ENCODE measurements at regions not wholly inside any gene's neighbourhood (a gene's known extent, or its start where the extent isn't known, plus 50 kb on each side); places are given as distances from the start of the nearest gene placed in this dataset.

DNA sequence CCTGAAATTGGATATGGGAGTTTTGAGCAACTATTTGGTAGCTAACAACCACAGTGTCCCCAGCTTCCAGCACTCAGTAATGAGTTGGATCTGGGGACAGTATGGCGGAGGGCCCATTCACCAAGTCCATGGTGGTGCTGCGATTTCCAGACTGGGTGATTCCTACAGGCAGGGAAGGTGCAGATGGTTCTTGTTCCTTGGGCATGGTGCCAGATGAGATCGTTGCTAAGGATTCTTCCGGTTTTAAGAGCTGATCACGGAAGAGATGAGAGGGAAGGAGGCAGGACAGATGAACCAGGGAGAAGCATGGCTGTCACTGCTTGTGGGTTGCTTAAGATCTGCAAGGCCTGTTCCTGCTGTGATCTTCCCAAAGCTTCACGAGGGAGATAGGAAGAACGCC, 380.3 kb downstream of the TCERG1L start:
- Histone ChIP-seq H3K36me3 (no peaks in the 10 kb centered on the region), H3K27ac (no peak overlapping the region), H3K4me1 (ENCODE audit: low read depth) (no peaks in the 10 kb centered on the region), H3K27me3 (no peaks in the 10 kb centered on the region), H3K4me3 (no peak overlapping the region), H3K9me3 (ENCODE audit: low read depth) (no peaks in the 10 kb centered on the region)
- TF ChIP-seq, protein P1, sequence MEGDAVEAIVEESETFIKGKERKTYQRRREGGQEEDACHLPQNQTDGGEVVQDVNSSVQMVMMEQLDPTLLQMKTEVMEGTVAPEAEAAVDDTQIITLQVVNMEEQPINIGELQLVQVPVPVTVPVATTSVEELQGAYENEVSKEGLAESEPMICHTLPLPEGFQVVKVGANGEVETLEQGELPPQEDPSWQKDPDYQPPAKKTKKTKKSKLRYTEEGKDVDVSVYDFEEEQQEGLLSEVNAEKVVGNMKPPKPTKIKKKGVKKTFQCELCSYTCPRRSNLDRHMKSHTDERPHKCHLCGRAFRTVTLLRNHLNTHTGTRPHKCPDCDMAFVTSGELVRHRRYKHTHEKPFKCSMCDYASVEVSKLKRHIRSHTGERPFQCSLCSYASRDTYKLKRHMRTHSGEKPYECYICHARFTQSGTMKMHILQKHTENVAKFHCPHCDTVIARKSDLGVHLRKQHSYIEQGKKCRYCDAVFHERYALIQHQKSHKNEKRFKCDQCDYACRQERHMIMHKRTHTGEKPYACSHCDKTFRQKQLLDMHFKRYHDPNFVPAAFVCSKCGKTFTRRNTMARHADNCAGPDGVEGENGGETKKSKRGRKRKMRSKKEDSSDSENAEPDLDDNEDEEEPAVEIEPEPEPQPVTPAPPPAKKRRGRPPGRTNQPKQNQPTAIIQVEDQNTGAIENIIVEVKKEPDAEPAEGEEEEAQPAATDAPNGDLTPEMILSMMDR (IDR thresholded peaks at IDR 0.05; ENCODE audit: low read depth, low read length): no peak
- no peak for DNase-seq (ENCODE audit: low read depth in 1 of 2, low spot score in 1 of 2)

DNA sequence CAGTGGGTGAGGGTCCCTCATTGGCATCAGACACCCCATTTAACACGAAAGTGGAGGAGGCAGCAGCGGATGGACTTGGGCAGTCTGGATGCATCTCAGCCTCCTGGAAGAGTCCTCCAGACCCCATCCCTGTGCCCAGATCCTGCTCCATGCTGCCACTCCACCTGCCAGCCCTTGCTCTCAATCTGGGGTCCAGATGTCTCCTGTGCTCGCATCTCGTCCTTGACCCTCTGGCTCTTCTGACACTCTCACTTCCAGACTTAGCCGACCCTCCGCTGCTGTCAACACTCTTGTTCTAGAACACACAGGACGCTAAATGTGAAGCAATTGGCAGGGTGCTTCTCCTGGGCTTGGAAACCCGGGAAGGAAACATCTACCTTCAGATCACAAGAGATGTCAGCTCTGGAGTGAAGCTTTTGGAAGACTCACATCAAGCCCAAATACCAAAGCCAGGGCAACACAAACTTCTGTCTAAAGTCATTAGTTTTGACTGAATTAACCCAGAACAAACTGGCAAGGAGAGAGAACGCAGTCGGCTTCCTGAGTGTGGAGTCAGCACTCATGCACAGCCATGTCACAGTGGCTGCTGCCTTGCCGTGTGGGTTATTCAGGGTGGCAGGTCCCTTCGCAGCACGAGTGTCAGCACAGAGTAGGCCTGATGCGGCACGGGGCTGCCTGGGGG, 379.1 kb downstream of the TCERG1L start:
- no peak overlapping the region for H3K4me3 ChIP-seq
- H3K36me3 ChIP-seq: no peaks in the 10 kb centered on the region
- no peaks in the 10 kb centered on the region for H3K27me3 ChIP-seq
- H3K9me3 ChIP-seq (ENCODE audit: low read depth): no peaks in the 10 kb centered on the region
- no peak overlapping the region for H3K27ac ChIP-seq
- TF ChIP-seq, protein P1 (IDR thresholded peaks at IDR 0.05; ENCODE audit: low read depth, low read length): no peak
- no peaks in the 10 kb centered on the region for H3K4me1 ChIP-seq (ENCODE audit: low read depth)
- no peak for DNase-seq (ENCODE audit: low read depth in 1 of 2, low spot score in 1 of 2)

GRCh38 chr10:130933008-130933390, 378.5 kb downstream of the TCERG1L start:
- no peaks in the 10 kb centered on the region for H3K9me3 ChIP-seq (ENCODE audit: low read depth)
- H3K4me3 ChIP-seq: no peak overlapping the region
- no peaks in the 10 kb centered on the region for H3K4me1 ChIP-seq (ENCODE audit: low read depth)
- TF ChIP-seq, protein P1 (IDR thresholded peaks at IDR 0.05; ENCODE audit: low read depth, low read length): no peak
- H3K36me3 ChIP-seq: no peaks in the 10 kb centered on the region
- H3K27ac ChIP-seq: no peak overlapping the region
- no peaks in the 10 kb centered on the region for H3K27me3 ChIP-seq
- DNase-seq (ENCODE audit: low read depth in 1 of 2, low spot score in 1 of 2): no peak

DNA sequence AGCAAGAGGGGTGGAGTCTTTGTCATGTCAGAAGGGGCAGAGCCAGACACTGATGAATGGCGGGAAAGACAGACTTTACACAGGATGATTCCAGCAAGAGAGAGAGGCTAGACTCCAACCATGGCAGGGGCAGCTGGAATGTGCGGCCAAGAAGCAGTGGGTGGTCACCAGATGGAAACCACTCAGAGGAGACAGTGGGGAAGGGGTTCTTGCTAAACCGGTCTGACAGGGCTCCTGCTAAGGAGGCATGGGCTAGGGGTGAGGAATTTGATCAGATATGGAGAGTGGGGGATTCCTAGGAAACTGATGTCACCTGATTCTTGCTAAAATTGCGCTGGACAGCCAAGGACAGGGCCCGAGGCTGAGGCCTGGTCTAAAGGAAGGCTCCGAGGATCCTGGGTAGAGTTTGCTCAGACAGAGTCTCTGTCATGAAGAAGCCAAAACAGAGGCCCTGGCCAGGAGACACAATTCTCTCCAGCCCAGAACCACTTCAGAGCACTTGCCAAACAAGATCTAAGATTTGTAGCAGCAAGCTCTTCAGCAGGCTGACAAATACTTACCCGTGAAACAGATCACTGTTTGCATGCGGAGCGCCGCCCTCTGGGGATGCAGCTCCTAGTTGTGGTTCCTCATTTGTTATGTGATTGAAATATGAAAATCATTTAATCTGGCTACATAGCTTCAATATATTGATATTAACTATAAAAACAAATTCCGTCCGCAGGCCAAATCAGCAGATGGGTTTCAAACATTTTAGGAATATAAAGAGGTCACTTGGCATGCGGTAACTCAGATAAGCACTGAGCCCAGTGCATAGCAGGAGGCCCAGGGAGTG, 377.0 kb downstream of the TCERG1L start:
- no peak overlapping the region for H3K27ac ChIP-seq
- no peak for DNase-seq (ENCODE audit: low read depth in 1 of 2, low spot score in 1 of 2)
- no peaks in the 10 kb centered on the region for H3K36me3 ChIP-seq
- TF ChIP-seq, protein P1 (IDR thresholded peaks at IDR 0.05; ENCODE audit: low read depth, low read length): no peak
- H3K27me3 ChIP-seq: no peaks in the 10 kb centered on the region
- H3K9me3 ChIP-seq (ENCODE audit: low read depth): no peaks in the 10 kb centered on the region
- no peak overlapping the region for H3K4me3 ChIP-seq
- H3K4me1 ChIP-seq (ENCODE audit: low read depth): no peaks in the 10 kb centered on the region

GRCh38 chr10:130935128-130935439, 376.4 kb downstream of the TCERG1L start:
- H3K36me3 ChIP-seq: no peaks in the 10 kb centered on the region
- no peak overlapping the region for H3K27ac ChIP-seq
- no peaks in the 10 kb centered on the region for H3K9me3 ChIP-seq (ENCODE audit: low read depth)
- no peaks in the 10 kb centered on the region for H3K27me3 ChIP-seq
- DNase-seq (ENCODE audit: low read depth in 1 of 2, low spot score in 1 of 2): no peak
- H3K4me1 ChIP-seq (ENCODE audit: low read depth): no peaks in the 10 kb centered on the region
- TF ChIP-seq, protein P1 (IDR thresholded peaks at IDR 0.05; ENCODE audit: low read depth, low read length): no peak
- H3K4me3 ChIP-seq: no peak overlapping the region
